Osteocyte (in vitro differentiated cells): ENCODE measurements at regions not wholly inside any gene's neighbourhood (a gene's known extent, or its start where the extent isn't known, plus 50 kb on each side); places are given as distances from the start of the nearest gene placed in this dataset.
A peak's percentile ranks its signal among the peaks of the same experiment; 100 is the strongest.
"Not testable (repeated sequence)": the region's sequence is repeated elsewhere in the genome, so short reads cannot be mapped to it uniquely, and the experiment has no call there.

ENCODE experiments used
- DNase-seq: peaks from one replicate; pipeline ENCODE4 v3.0.0; 2021; ENCODE audit warnings: mixed read lengths; ENCODE audit not compliant: unreplicated experiment; ENCODE audit errors: extremely low spot score
- H3K27ac Mint-ChIP-seq: one replicate; pipeline ENCODE4 v1.8.0; 2021; ENCODE audit warnings: mild to moderate bottlenecking, mixed read lengths; ENCODE audit not compliant: unreplicated experiment
- H3K27me3 Mint-ChIP-seq: one replicate; pipeline ENCODE4 v1.8.0; 2021; ENCODE audit warnings: mixed read lengths; ENCODE audit not compliant: unreplicated experiment
- H3K36me3 Mint-ChIP-seq: one replicate; pipeline ENCODE4 v1.8.0; 2021; ENCODE audit warnings: mixed read lengths; ENCODE audit not compliant: unreplicated experiment
- H3K4me1 Mint-ChIP-seq: one replicate; pipeline ENCODE4 v1.8.0; 2021; ENCODE audit warnings: mixed read lengths; ENCODE audit not compliant: unreplicated experiment
- H3K4me3 Mint-ChIP-seq: one replicate; pipeline ENCODE4 v1.8.0; 2021; ENCODE audit warnings: mild to moderate bottlenecking, moderate library complexity, mixed read lengths; ENCODE audit not compliant: unreplicated experiment
- H3K9me3 Mint-ChIP-seq: one replicate; pipeline ENCODE4 v1.8.0; 2021; ENCODE audit warnings: mixed read lengths; ENCODE audit not compliant: unreplicated experiment
- TF ChIP-seq, protein P1 (sequence below): fragments of 200-600 bp; sonication (generic); IDR thresholded peaks from 2 replicates; pipeline ENCODE4 v1.5.0; 2021; ENCODE audit warnings: antibody characterized with exemption, mild to moderate bottlenecking, moderate library complexity

DNA sequence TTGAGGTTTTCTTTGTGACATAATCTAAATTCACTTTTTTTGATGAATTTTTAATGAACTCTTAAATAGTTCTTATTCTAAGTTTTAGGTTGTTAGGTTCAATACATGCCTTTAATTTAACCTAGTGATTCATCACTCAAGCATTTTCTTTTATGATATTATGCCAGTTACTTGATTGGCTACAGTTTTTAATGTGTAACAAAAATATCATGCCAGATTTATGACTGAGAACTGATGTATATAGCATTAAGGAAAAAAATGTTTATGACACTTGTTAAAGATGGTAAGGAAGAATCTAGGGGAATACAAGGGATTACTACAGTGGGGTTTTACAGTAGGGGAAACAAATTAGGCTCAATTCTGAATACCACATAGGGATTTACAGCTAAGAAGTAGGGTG, 103.1 kb downstream of the VGLL3 start:
- Mint-ChIP-seq H3K4me1 (peaks cover 44% of the 10 kb centered on the region), H3K27ac (no peak overlapping the region), H3K36me3 (peaks cover 2% of the 10 kb centered on the region), H3K9me3 (peaks cover 15% of the 10 kb centered on the region), H3K27me3 (no peaks in the 10 kb centered on the region), H3K4me3 (no peak overlapping the region)
- TF ChIP-seq, protein P1, sequence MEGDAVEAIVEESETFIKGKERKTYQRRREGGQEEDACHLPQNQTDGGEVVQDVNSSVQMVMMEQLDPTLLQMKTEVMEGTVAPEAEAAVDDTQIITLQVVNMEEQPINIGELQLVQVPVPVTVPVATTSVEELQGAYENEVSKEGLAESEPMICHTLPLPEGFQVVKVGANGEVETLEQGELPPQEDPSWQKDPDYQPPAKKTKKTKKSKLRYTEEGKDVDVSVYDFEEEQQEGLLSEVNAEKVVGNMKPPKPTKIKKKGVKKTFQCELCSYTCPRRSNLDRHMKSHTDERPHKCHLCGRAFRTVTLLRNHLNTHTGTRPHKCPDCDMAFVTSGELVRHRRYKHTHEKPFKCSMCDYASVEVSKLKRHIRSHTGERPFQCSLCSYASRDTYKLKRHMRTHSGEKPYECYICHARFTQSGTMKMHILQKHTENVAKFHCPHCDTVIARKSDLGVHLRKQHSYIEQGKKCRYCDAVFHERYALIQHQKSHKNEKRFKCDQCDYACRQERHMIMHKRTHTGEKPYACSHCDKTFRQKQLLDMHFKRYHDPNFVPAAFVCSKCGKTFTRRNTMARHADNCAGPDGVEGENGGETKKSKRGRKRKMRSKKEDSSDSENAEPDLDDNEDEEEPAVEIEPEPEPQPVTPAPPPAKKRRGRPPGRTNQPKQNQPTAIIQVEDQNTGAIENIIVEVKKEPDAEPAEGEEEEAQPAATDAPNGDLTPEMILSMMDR = no peak
- no peak for DNase-seq

- DNase-seq = no peak
- Mint-ChIP-seq H3K27ac (no peak overlapping the region), H3K36me3 (no peaks in the 10 kb centered on the region), H3K4me3 (no peak overlapping the region), H3K9me3 (peaks cover 6% of the 10 kb centered on the region), H3K27me3 (no peaks in the 10 kb centered on the region), H3K4me1 (peaks cover 23% of the 10 kb centered on the region)
- TF ChIP-seq, protein P1 = no peak
Observed at GRCh38 chr3:86880066-86880465, 110.9 kb downstream of the VGLL3 start.

- H3K36me3 Mint-ChIP-seq, H3K9me3 Mint-ChIP-seq, H3K27ac Mint-ChIP-seq, H3K27me3 Mint-ChIP-seq, H3K4me1 Mint-ChIP-seq, DNase-seq, H3K4me3 Mint-ChIP-seq: not testable (repeated sequence)
Observed at GRCh38 chr3:86876504-86877181, 114.3 kb downstream of the VGLL3 start.

DNA sequence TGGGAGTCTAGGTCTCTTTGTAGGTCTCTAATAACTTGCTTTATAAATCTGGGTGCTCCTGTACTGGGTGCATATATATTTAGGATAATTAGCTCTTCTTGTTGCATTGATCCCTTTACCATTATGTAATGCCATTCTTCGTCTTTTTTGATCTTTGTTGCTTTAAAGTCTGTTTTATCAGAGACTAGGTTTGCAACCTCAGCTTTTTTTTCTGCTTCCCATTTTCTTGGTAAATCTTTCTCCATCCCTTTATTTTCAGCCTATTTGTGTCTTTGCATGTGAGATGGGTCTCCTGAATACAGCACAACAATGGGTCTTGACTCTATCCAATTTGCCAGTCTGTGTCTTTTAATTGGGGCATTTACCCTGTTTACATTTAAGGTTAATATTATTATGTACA, 116.2 kb downstream of the VGLL3 start:
- not testable (repeated sequence) for H3K27me3 Mint-ChIP-seq, H3K9me3 Mint-ChIP-seq, DNase-seq, H3K4me3 Mint-ChIP-seq, H3K27ac Mint-ChIP-seq, H3K4me1 Mint-ChIP-seq, H3K36me3 Mint-ChIP-seq

- Mint-ChIP-seq H3K9me3 (peaks cover 9% of the 10 kb centered on the region), H3K27ac (no peak overlapping the region), H3K27me3 (no peaks in the 10 kb centered on the region), H3K4me1 (peaks cover 33% of the 10 kb centered on the region), H3K4me3 (no peak overlapping the region), H3K36me3 (no peaks in the 10 kb centered on the region)
- TF ChIP-seq, protein P1 = no peak
- no peak for DNase-seq
Observed at GRCh38 chr3:86869566-86869965, 121.4 kb downstream of the VGLL3 start.

GRCh38 chr3:86867982-86868381, 123.0 kb downstream of the VGLL3 start:
- peaks cover 2% of the 10 kb centered on the region for H3K9me3 Mint-ChIP-seq
- H3K27me3 Mint-ChIP-seq = no peaks in the 10 kb centered on the region
- H3K4me3 Mint-ChIP-seq = peak overlapping the region; percentile 49
- DNase-seq = no peak
- H3K4me1 Mint-ChIP-seq = peaks cover 33% of the 10 kb centered on the region
- no peaks in the 10 kb centered on the region for H3K36me3 Mint-ChIP-seq
- TF ChIP-seq, protein P1 = no peak
- H3K27ac Mint-ChIP-seq = peak overlapping the region; percentile 63
